NCI-H2081 treated with DMSO at 0.1 percent for 48 hours (cell line): ENCODE measurements at regions not wholly inside any gene's neighbourhood (a gene's known extent, or its start where the extent isn't known, plus 50 kb on each side); places are given as distances from the start of the nearest gene placed in this dataset.

Experiments used
- DNase-seq: peaks from one replicate; lab custom pipeline; 2025; lab: John Stamatoyannopoulos, UW

DNA sequence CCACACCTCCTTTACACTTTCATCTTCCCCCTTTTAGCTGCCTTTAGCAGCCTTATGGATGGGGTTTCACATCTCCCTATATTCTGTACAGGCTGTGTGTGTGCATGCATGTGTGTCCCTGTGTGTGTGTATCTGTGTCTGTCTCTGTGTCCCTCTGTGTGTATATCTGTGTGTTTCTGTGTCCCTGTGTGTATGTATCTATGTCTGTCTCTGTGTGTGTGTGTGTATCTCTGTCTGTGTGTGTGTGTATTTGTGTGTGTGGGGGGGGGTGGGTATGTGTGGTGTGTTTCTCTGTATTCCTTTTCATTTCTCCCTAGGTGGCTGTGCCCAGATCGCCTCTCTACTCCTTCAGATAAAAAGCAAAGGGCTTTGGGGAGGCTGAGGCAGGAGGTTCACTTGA is 52.2 kb upstream of the CD83 start:
- DNase-seq: no peak

DNA sequence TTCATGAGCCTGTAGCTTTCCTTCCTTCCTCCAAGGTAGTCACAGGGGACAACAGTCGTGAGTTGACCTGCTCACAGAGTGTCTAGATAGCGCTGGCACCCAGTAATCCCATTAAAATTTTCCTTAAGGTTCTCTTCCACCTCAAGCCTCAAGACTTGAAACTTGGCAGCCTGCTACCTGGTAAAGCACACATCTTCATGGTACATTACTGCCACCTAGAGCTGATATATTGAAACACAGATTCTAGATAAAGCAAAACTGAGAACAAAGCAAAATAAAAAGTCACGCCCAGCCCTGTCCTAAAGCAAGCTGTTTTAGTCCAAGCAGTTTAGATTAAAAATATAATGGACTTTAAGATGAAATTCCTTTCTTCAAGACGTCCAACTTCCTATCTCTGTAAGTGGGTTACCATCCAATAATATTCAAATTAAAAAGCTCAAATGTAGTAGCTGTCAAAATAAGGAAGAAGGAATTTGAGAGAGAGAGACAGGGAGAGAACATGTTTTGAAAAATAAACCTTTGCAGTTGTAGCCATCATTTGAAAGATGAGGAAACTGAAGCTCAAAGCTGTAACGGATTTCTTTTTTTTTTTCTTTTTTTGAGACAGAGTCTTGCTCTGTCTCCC is 50.7 kb upstream of the CD83 start:
- DNase-seq: no peak

DNA sequence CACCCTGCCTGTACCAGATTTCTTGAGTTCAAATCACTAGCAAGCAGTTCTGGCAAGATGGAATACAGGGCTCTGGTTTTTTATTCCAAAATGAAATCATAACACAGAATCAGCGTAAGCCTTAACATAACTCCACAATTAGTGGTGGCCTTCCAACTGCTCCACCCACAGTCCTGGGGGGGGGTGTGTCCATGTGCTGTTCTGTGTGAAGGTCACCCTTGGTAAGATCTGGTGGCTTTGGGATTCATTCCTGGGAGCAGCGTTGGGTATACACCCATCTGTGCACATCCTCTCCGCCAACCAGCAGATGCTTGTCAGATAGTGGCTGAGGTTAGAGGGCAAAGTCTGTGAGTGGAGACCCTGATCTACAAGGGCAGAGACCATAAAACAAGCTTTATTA is 49.9 kb upstream of the CD83 start:
- DNase-seq: no peak
